Hepatocyte (in vitro differentiated cells): ENCODE measurements at regions not wholly inside any gene's neighbourhood (a gene's known extent, or its start where the extent isn't known, plus 50 kb on each side); places are given as distances from the start of the nearest gene placed in this dataset.

Experiments used
- DNase-seq: peaks from one replicate; pipeline ENCODE4 v3.0.0-alpha.2; 2016; ENCODE audit warnings: low spot score
- H2AFZ ChIP-seq: fragments of 200-600 bp; sonication (generic); 2 replicates; pipeline ENCODE4 v1.6.0; 2016; ENCODE audit warnings: antibody characterized with exemption, mild to moderate bottlenecking
- H3K27ac ChIP-seq: fragments of 200-600 bp; sonication (generic); 2 replicates; pipeline ENCODE4 v1.5.1; 2016; ENCODE audit warnings: mild to moderate bottlenecking
- H3K27me3 ChIP-seq: fragments of 200-600 bp; sonication (generic); 2 replicates; pipeline ENCODE4 v1.6.1; 2016
- H3K36me3 ChIP-seq: fragments of 200-600 bp; sonication (generic); replicated peaks from 2 replicates; pipeline ENCODE4 v1.5.1; 2016; ENCODE audit warnings: low read depth; ENCODE audit not compliant: insufficient read depth
- H3K4me1 ChIP-seq: fragments of 200-600 bp; sonication (generic); 2 replicates; pipeline ENCODE4 v1.5.1; 2016; ENCODE audit warnings: mild to moderate bottlenecking, moderate library complexity; ENCODE audit not compliant: insufficient read depth
- H3K4me2 ChIP-seq: fragments of 200-600 bp; sonication (generic); 2 replicates; pipeline ENCODE4 v1.6.0; 2016
- H3K4me3 ChIP-seq: fragments of 200-600 bp; sonication (generic); 2 replicates; pipeline ENCODE4 v1.5.1; 2016; ENCODE audit warnings: mild to moderate bottlenecking
- H3K79me2 ChIP-seq: fragments of 200-600 bp; sonication (generic); 2 replicates; pipeline ENCODE4 v1.6.0; 2017; ENCODE audit warnings: mild to moderate bottlenecking
- H3K9me2 ChIP-seq: fragments of 200-600 bp; sonication (generic); replicated peaks from 2 replicates; pipeline ENCODE4 v1.6.0; 2017; ENCODE audit warnings: mild to moderate bottlenecking; ENCODE audit not compliant: insufficient read depth
- H3K9me3 ChIP-seq: fragments of 200-600 bp; sonication (generic); 2 replicates; pipeline ENCODE4 v1.5.1; 2016; ENCODE audit warnings: low read depth, mild to moderate bottlenecking
- H4K20me1 ChIP-seq: fragments of 200-600 bp; sonication (generic); 2 replicates; pipeline ENCODE4 v1.6.0; 2016; ENCODE audit warnings: mild to moderate bottlenecking; ENCODE audit not compliant: insufficient read depth, poor library complexity, severe bottlenecking
- CTCF ChIP-seq: fragments of 200-600 bp; sonication (generic); IDR thresholded peaks from 2 replicates; pipeline ENCODE4 v1.5.1; 2016; ENCODE audit warnings: antibody characterized with exemption, mild to moderate bottlenecking; ENCODE audit not compliant: poor library complexity
- EZH2 ChIP-seq: fragments of 200-600 bp; sonication (generic); IDR thresholded peaks from 2 replicates; pipeline ENCODE4 v1.6.1; 2016; ENCODE audit warnings: antibody characterized with exemption, mild to moderate bottlenecking, borderline replicate concordance
- EZH2phosphoT487 ChIP-seq: fragments of 200-600 bp; sonication (generic); IDR thresholded peaks from one replicate; pipeline ENCODE4 v1.6.1; 2018; ENCODE audit warnings: antibody characterized with exemption, mild to moderate bottlenecking, low read depth, moderate library complexity; ENCODE audit not compliant: unreplicated experiment, severe bottlenecking
- WGBS: methylation state at CpG from one replicate; pipeline ENCODE4 v1.1.6; 2016; ENCODE audit warnings: low lambda C conversion rate; ENCODE audit errors: missing lambda C conversion rate; 5-methylcytosine and 5-hydroxymethylcytosine counted together

- H3K79me2 ChIP-seq = no peaks in the 10 kb centered on the region
Observed at GRCh38 chr12:103130564-103130963, 173.1 kb downstream of the ASCL1 start.

GRCh38 chr12:103138538-103138937, 181.1 kb downstream of the ASCL1 start:
- TF ChIP-seq CTCF = no peak
- Histone ChIP-seq H3K27ac (no peak overlapping the region), H2AFZ (no peak overlapping the region), H3K4me1 (no peaks in the 10 kb centered on the region), H4K20me1 (no peaks in the 10 kb centered on the region), H3K9me3 (peaks cover 5% of the 10 kb centered on the region), H3K4me2 (no peak overlapping the region), H3K4me3 (no peak overlapping the region), H3K27me3 (no peaks in the 10 kb centered on the region), H3K79me2 (no peaks in the 10 kb centered on the region), H3K36me3 (no peaks in the 10 kb centered on the region), H3K9me2 (no peaks in the 10 kb centered on the region)
- DNase-seq = no peak
- WGBS = 100% methylated on average over 1 of the region's 1 CpG

More at GRCh38 chr12:103130564-103130963, 173.1 kb downstream of the ASCL1 start:
- TF ChIP-seq EZH2 (no peak), CTCF (no peak), EZH2phosphoT487 (no peak)
- DNase-seq = no peak
- Histone ChIP-seq H3K4me2 (no peak overlapping the region), H3K4me3 (no peak overlapping the region), H3K9me3 (peaks cover 5% of the 10 kb centered on the region), H4K20me1 (no peaks in the 10 kb centered on the region), H3K27me3 (no peaks in the 10 kb centered on the region), H3K27ac (no peak overlapping the region), H3K9me2 (no peaks in the 10 kb centered on the region), H3K4me1 (no peaks in the 10 kb centered on the region), H2AFZ (no peak overlapping the region), H3K36me3 (no peaks in the 10 kb centered on the region)
- WGBS = 88% methylated on average over 3 of the region's 3 CpGs

GRCh38 chr12:103139876-103140275, 182.4 kb downstream of the ASCL1 start:
- Histone ChIP-seq H3K4me2 (no peak overlapping the region), H3K9me2 (no peaks in the 10 kb centered on the region), H4K20me1 (no peaks in the 10 kb centered on the region), H3K27me3 (no peaks in the 10 kb centered on the region), H3K27ac (no peak overlapping the region), H3K4me3 (no peak overlapping the region), H3K4me1 (no peaks in the 10 kb centered on the region), H3K36me3 (no peaks in the 10 kb centered on the region), H3K9me3 (peaks cover under 1% of the 10 kb centered on the region), H3K79me2 (no peaks in the 10 kb centered on the region), H2AFZ (no peak overlapping the region)
- TF ChIP-seq EZH2phosphoT487 (no peak), EZH2 (no peak), CTCF (no peak)
- no peak for DNase-seq
- WGBS = 83% methylated on average over 3 of the region's 3 CpGs

GRCh38 chr12:103140286-103140685, 182.8 kb downstream of the ASCL1 start:
- no peak overlapping the region for H2AFZ ChIP-seq
- H3K9me3 ChIP-seq = no peaks in the 10 kb centered on the region
- H3K36me3 ChIP-seq = no peaks in the 10 kb centered on the region
- no peak for DNase-seq
- no peaks in the 10 kb centered on the region for H3K79me2 ChIP-seq
- 72% methylated on average over 5 of the region's 5 CpGs for WGBS
- H3K4me1 ChIP-seq = no peaks in the 10 kb centered on the region
- H4K20me1 ChIP-seq = no peaks in the 10 kb centered on the region
- TF ChIP-seq EZH2phosphoT487 (no peak), CTCF (no peak)
- no peak overlapping the region for H3K4me3 ChIP-seq
- H3K9me2 ChIP-seq = no peaks in the 10 kb centered on the region
- H3K27me3 ChIP-seq = no peaks in the 10 kb centered on the region
- no peak overlapping the region for H3K4me2 ChIP-seq
- no peak overlapping the region for H3K27ac ChIP-seq
